ENCODE measurements at regions not wholly inside any gene's neighbourhood (a gene's known extent, or its start where the extent isn't known, plus 50 kb on each side); places are given as distances from the start of the nearest gene placed in this dataset.

DNA sequence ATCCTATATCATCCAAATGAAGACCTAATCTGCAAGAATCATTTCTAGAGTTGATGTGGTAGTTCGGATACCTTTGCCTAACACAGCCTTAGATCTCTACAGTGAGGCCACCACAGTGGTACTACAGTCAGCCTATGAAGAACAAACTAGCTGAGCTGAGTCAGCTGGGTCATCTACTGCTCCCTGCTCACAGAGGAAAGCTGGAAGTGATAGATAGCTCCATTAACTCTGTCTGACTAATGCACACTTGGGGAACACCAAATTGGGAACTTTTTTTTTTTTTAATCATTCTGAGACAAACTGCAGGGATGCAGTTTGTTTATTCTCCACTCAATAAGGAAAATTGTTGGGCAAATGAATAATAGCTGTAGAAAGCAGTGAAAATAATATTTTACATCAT is 1160.6 kb downstream of the PCDH9 start:
- DNase-seq: no peak

DNA sequence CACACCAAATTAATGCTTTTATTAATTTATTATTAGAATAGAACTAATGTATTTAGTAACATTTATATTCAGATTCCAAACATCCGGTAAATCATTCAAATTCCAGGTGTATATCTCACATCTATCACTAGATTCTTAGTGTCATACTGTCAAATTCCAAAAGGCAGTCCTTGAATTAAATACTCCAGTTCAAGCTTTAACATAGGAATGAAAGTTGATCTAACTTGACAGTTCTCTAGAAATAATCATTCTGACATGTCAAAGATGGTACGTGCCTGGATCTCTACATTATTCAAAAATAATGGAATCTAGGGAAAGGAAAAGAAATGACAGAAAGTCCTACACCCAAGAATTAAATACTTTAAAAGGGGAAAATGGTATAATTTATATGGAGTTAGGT is 1161.5 kb downstream of the PCDH9 start:
- no peak for DNase-seq

DNA sequence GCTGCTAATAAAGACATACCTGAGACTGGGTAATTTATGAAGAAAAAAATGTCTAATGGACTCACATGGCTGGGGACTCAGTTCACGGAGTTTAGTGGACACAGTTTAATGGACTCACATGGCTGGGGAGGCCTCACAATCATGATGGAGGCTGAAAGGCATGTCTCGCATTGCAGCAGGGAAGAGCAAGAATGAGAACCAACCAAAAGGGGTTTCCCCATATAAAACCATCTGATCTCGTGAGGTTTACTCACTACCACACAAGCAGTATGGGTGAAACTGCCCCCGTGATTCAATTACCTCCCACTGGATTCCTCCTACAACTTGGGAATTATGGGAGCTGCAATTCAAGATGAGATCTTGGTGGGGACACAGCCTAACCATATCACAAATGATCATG is 1181.2 kb downstream of the PCDH9 start:
- no peak for DNase-seq

- DNase-seq: no peak
Measured at GRCh38 chr13:66040506-66040905, 1189.6 kb downstream of the PCDH9 start.

GRCh38 chr13:66037096-66037495 is 1193.0 kb downstream of the PCDH9 start:
- no peak for DNase-seq

DNA sequence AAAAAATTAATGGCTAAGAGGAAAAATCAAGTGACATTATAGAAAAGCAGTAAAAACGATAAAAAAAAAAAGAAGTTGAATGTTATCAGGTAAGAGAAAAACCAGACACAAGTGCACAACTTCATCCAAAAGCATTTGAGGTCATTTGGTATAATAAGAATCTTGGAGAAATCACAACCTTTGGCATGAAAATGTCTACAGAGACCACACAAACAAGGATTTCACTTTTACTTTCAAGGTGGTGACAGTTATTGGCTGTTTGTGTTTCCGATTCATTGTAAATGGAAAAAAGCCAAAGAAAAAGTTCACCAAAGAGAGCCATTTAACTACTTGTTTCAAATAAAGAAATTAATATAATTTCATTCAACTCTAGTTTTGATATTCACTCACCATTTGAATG is 1193.5 kb downstream of the PCDH9 start:
- no peak for DNase-seq

- no peak for DNase-seq
Measured at GRCh38 chr13:66036024-66036614, 1194.0 kb downstream of the PCDH9 start.

DNA sequence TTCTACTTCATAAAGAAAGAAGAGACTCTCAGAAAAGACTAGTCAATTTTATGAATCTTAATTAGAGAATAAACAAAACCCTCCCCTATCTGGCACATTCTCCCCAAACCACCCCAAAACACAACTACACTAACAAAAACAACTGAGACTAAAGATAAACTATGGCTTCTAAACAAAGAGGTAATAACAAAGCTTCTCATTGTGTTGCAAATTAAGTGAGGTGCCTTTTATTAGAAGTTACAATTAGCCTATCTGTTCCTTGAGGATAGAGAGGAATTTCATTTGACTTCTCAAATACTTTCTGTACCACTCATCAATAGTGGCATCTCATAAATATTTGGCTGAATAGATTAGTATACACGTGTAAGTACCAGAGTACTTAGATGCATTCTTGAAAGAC is 1196.2 kb downstream of the PCDH9 start:
- DNase-seq: no peak

DNA sequence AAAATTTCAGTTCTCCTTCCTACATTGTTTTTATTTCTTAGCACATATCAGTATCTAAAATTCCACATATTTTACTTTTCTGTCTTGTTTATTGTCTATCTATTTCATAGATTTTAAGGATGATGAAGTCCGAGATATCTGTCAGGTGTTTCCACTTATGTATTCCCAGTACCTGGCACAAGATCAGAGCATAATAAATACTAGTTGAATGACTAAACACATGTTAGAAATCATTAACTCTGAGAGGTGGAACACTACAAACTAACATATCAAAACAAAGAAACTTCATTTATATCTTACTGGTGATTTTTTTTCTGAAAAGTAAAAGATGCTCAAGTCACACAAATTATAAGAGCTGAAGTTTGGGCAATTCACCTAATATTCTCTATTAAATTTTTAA is 1208.3 kb downstream of the PCDH9 start:
- DNase-seq: no peak

- no peak for DNase-seq
Measured at GRCh38 chr13:66014771-66015170, 1215.4 kb downstream of the PCDH9 start.

- DNase-seq: no peak
Measured at GRCh38 chr13:66009241-66009640, 1220.9 kb downstream of the PCDH9 start.

DNA sequence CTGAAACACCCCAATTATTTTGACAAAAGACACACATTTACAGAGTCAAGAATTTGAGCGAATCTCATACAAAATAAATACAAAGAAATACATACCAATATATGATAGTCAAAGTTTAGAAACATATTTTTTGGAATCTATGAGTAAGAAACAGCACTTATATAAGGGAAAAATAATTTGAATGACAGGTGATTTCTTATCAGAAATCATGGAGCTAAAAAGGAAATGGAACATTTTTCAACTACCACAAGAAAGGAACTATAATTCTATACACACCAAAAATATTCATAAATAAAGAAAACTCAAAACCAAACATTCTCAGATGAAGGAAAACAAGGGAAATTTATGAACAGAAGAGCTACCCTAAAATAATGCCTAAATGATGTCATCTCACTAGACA is 1226.6 kb downstream of the PCDH9 start:
- DNase-seq: no peak

DNA sequence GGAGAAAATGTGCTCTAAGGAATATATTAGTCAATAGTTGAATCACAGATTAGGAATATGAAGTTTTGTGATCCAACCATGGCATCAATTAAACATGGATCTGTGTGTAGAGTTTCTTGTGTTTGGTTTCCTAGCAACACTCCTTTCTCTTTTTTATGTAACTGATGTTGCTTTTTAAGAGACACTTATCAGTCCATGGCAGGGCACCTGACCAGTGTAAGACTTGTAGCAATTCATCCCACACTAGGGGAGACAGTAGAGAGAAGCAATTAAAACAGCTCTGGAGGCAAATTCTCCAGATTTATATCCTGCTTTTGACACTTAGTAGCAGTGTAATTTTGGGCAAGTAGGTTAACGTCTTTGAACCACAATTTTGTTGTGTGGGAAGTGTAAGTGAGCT is 1229.0 kb downstream of the PCDH9 start:
- DNase-seq: no peak

DNA sequence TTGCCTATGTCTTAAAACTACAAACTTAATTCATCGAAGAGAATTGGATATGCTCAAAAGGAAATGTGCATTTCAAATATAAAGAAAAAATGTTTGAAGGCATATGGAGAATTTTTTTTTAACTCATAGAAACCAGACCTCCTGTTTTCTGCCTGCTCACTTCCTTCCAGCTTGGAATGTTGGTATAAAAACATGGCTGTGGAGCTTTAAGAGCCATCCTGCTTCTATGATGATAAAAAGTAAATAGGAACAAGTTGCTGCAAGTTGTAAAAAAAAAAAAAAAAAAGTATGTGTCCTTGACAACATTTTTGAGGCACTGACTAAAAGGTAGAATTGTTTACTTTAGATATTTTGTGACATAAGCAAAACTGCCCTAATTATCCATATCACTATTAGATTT is 1230.7 kb downstream of the PCDH9 start:
- DNase-seq: no peak

DNA sequence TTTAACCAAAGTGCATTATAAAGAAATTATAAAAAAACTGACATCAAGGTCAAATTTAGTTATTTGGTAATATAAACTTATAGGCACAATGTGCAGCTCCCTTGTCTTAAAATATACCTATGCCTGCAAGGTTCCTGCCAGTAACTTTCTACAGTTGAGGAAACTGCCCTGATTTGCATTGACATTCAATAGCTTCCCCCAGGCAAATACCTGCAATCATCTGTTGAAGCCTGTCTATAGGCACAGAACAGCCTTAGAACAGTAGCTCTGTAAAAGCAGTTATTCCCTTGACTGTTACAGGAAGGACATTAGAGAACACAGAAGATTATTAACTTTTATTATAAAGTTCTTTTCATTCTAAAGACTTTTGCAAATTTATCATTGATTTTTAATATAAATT is 1239.5 kb downstream of the PCDH9 start:
- DNase-seq: no peak

GRCh38 chr13:65985612-65986011 is 1244.5 kb downstream of the PCDH9 start:
- no peak for DNase-seq

DNA sequence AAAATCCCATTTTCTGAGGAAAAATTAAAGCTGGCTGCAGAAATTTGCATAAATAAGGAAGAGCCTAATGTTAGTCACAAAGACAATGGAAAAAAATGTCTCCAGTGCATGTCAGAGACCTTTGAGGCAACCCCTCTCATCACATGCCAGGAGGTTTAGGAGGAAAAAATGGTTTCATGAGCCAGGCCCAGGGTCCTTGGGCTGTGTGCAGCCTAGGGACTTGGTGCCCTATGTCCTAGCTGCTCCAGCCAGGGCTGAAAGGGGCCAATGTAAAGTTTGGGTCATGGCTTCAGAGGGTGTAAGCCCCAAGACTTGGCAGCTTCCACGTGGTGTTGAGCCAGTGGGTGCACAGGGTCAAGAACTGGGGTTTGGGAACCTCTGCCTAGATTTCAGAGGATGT is 1252.6 kb downstream of the PCDH9 start:
- DNase-seq: no peak

DNA sequence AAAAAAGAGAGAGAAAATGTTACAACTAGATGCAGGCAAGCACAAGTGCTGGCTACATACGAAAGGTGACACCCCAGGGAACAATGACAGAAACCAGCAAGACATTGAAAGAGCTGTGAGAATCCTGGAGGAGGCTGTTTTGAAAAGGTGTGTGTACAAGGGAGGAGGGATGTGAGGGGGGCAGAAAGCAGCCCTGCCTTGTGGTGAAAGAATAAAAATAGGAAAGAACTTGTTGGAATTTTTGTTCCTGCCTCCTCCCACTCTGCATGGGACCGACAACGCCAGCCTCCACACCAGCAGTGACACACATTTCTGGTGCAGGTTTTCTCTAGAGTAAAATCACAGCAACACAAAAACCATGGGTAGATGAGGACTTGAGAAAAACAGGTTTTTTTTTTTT is 1258.6 kb downstream of the PCDH9 start:
- no peak for DNase-seq

DNA sequence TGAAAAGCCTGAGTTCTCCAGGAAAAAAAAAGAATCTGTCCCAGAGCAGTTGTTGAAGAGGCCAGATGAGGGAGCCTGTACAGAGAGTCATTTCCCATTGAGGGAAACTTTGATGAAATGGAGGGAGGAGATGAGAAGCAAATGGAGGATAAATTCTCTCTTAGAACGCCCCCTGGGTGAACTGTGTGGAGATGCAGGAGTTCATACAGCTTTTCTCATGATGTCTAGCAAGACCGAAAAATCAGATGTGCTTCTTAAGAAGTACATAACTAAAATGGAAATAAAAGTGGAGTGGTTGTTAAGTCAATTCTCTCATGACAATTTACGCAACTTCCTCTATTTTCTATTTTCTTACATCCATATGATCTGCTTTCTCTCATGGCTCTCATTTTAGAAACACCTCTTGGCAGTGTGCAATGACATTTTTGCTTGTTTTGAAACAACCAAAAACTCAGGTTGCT is 1263.1 kb downstream of the PCDH9 start:
- DNase-seq: no peak

DNA sequence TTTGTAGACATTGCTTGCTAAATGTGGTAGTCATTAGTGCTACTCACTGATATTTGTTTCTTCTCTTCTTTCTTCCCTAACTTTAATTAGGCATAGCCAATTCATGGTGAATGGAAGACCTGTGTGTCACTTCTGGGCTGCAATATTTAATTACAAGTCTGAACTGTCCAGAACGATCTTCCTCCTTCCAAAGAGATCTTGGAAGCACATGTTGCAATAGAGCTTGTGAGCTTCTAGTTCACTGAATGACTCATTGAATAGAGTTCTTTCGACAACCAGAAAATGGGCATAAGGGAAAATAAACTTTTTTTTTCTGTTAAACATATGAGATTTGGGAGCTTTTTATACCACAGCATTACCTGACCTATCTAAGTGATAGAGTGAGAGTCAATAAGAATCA is 1264.6 kb downstream of the PCDH9 start:
- DNase-seq: no peak

DNA sequence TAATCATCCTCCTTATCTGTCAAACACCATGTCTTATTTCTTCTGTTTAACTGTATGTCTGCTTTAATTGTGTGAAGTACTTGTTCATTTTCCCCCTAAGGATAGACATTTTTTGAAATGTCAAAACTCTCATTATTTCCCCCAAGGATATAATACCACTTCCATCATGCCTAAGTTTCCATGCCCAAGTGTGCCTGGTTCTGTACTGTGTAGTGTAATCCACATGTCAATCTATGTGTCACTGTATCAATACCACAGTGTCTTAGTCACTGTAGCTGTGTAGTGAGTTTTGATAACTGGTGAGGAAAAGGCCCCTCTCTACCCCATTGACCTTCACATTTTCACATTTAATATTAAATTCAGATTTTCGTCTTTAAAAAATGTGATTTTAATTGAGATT is 1265.5 kb downstream of the PCDH9 start:
- DNase-seq: no peak

DNA sequence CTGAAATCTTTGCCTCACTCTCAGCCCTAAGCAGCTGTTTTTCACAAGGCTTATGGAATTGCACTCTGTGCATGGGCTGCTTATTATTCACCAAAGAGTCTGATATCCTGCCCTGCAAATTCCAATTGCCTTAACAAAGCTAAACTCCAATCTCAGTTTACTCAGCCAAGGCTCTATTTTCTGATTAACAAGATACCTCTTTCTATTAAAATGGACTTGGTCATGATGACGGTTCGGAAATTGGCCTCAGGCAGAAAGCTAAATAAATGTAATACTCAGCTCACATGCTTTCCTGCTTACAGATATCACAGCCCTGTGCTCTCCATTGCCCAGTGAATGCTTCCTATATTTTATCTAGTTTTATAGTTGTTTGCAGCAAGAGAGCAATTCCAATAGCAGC is 1270.8 kb downstream of the PCDH9 start:
- DNase-seq: no peak

- no peak for DNase-seq
Measured at GRCh38 chr13:65946387-65946786, 1283.7 kb downstream of the PCDH9 start.

DNA sequence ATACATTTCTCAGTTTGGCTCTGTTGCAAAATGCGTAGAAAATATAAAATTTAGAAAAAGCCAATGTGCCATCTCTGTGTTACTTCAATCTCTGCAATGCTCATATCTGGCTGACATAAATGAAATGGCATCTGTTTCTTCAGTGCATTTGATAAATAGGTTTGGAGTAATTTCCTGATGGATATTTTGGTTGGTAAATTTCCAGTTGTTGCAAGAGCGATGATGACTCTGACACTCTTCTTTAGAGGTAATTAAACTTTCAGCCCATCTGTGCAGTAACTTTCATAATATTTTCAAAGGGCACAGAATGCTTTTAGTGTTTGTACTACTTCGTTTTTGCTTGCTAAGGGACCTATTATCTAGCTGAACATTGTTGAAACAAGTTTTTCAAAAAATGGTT is 1286.4 kb downstream of the PCDH9 start:
- peak; percentile 80 for DNase-seq

DNA sequence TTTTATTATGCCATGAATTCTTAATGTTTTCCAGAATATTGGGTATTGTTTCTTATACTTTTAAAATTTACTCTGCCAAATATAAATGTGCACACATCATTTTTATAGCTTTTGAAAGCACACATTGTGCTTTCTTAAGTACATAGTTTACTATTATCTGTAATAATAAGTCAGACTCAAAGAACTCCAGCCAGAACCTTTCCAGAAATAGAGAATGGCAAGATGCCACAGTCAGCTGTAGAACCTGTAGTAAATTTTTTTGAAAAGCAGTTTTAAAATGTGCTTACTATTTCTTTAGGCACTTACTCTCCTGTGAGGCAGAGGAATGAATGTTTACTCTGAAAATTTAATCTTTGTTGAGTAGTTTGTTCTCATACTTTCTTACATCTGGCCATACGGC is 1287.1 kb downstream of the PCDH9 start:
- DNase-seq: no peak

GRCh38 chr13:65940720-65941119 is 1289.4 kb downstream of the PCDH9 start:
- peak; percentile 0 for DNase-seq

Data from NCI-H1694 (cell line).